H9 (cell line): ENCODE measurements at regions not wholly inside any gene's neighbourhood (a gene's known extent, or its start where the extent isn't known, plus 50 kb on each side); places are given as distances from the start of the nearest gene placed in this dataset.

Source experiments
- DNase-seq: peaks from one replicate; pipeline ENCODE4 v3.0.0-alpha.2; 2017
- H2AFZ ChIP-seq: one replicate; pipeline ENCODE4 v1.6.1; 2013; ENCODE audit warnings: mild to moderate bottlenecking, low read length, control low read depth, moderate library complexity
- H2AK5ac ChIP-seq: 2 replicates; pipeline ENCODE4 v1.6.1; 2013; ENCODE audit warnings: low read length, control low read depth, mixed read lengths; ENCODE audit not compliant: insufficient read length
- H2BK120ac ChIP-seq: one replicate; pipeline ENCODE4 v1.6.1; 2013; ENCODE audit warnings: low read depth, mild to moderate bottlenecking, low read length, control low read depth, inconsistent platforms; ENCODE audit not compliant: poor library complexity, severe bottlenecking
- H2BK12ac ChIP-seq: 2 replicates; pipeline ENCODE4 v1.6.1; 2013; ENCODE audit warnings: low read length, control low read depth, mixed read lengths, low read depth; ENCODE audit not compliant: insufficient read length
- H2BK15ac ChIP-seq: 2 replicates; pipeline ENCODE4 v1.6.1; 2013; ENCODE audit warnings: low read depth, low read length, control low read depth
- H2BK20ac ChIP-seq: one replicate; pipeline ENCODE4 v1.6.1; 2013; ENCODE audit warnings: low read depth, mild to moderate bottlenecking, low read length, control low read depth, inconsistent platforms; ENCODE audit not compliant: poor library complexity, severe bottlenecking
- H2BK5ac ChIP-seq: 2 replicates; pipeline ENCODE4 v1.6.1; 2013; ENCODE audit warnings: low read length, control low read depth, mixed read lengths; ENCODE audit not compliant: insufficient read length
- H3K14ac ChIP-seq: 2 replicates; pipeline ENCODE4 v1.6.1; 2013; ENCODE audit warnings: low read length, control low read depth; ENCODE audit not compliant: insufficient read depth
- H3K18ac ChIP-seq: 2 replicates; pipeline ENCODE4 v1.6.1; 2013; ENCODE audit warnings: low read depth, mild to moderate bottlenecking, mixed read lengths, low read length, control low read depth; ENCODE audit not compliant: insufficient read length
- H3K23ac ChIP-seq: 2 replicates; pipeline ENCODE4 v1.6.1; 2013; ENCODE audit warnings: low read length, control low read depth, mixed read lengths, low read depth; ENCODE audit not compliant: insufficient read length
- H3K23me2 ChIP-seq: 2 replicates; pipeline ENCODE4 v1.6.1; 2013; ENCODE audit warnings: low read depth, mild to moderate bottlenecking, mixed read lengths, low read length, control low read depth; ENCODE audit not compliant: insufficient read length, poor library complexity, severe bottlenecking
- H3K27ac ChIP-seq: 2 replicates; pipeline ENCODE4 v1.5.1; 2013; ENCODE audit warnings: low read length, control low read depth, mixed read lengths, low read depth; ENCODE audit not compliant: insufficient read length
- H3K27me3 ChIP-seq: 2 replicates; pipeline ENCODE4 v1.6.1; 2013; ENCODE audit warnings: low read length, control low read depth, inconsistent platforms; ENCODE audit not compliant: insufficient read depth
- H3K4ac ChIP-seq: 2 replicates; pipeline ENCODE4 v1.6.1; 2013; ENCODE audit warnings: low read depth, mild to moderate bottlenecking, control low read depth, inconsistent platforms, low read length, moderate library complexity
- H3K4me1 ChIP-seq: 2 replicates; pipeline ENCODE4 v1.6.1; 2013; ENCODE audit warnings: low read length, control low read depth, inconsistent platforms; ENCODE audit not compliant: insufficient read depth
- H3K4me2 ChIP-seq: 2 replicates; pipeline ENCODE4 v1.6.1; 2013; ENCODE audit warnings: low read length, control low read depth, mixed read lengths; ENCODE audit not compliant: insufficient read length, insufficient read depth
- H3K56ac ChIP-seq: 2 replicates; pipeline ENCODE4 v1.6.1; 2013; ENCODE audit warnings: low read depth, mild to moderate bottlenecking, mixed read lengths, low read length, control low read depth; ENCODE audit not compliant: insufficient read length
- H3K79me1 ChIP-seq: 2 replicates; pipeline ENCODE4 v1.6.1; 2013; ENCODE audit warnings: low read depth, mild to moderate bottlenecking, moderate library complexity, low read length, control low read depth, inconsistent platforms; ENCODE audit not compliant: insufficient read depth, poor library complexity, severe bottlenecking
- H3K79me2 ChIP-seq: 2 replicates; pipeline ENCODE4 v1.6.1; 2013; ENCODE audit warnings: low read length, control low read depth, inconsistent platforms; ENCODE audit not compliant: insufficient read depth
- H3K9ac ChIP-seq: 2 replicates; pipeline ENCODE4 v1.6.1; 2013; ENCODE audit warnings: low read length, control low read depth, mixed read lengths; ENCODE audit not compliant: insufficient read length; ENCODE audit errors: extremely low read depth
- H3K9me3 ChIP-seq: one replicate; pipeline ENCODE4 v1.6.1; 2013; ENCODE audit warnings: low read depth, low read length, inconsistent platforms; ENCODE audit not compliant: control insufficient read depth
- H3T11ph ChIP-seq: one replicate; pipeline ENCODE4 v1.6.1; 2013; ENCODE audit warnings: mild to moderate bottlenecking, low read length, control low read depth, inconsistent platforms
- H4K20me1 ChIP-seq: one replicate; pipeline ENCODE4 v1.6.1; 2013; ENCODE audit not compliant: control insufficient read depth, insufficient read length, insufficient read depth
- H4K5ac ChIP-seq: 2 replicates; pipeline ENCODE4 v1.6.1; 2013; ENCODE audit warnings: low read depth, mild to moderate bottlenecking, mixed read lengths, low read length, control low read depth; ENCODE audit not compliant: insufficient read length
- H4K8ac ChIP-seq: replicated peaks from 2 replicates; pipeline ENCODE4 v1.6.1; 2013; ENCODE audit warnings: low read length, control low read depth, mixed read lengths, low read depth; ENCODE audit not compliant: insufficient read length
- H4K91ac ChIP-seq: 2 replicates; pipeline ENCODE4 v1.6.1; 2013; ENCODE audit warnings: low read depth, mild to moderate bottlenecking, moderate library complexity, mixed read lengths, low read length, control low read depth; ENCODE audit not compliant: insufficient read length
- H3K27ac Mint-ChIP-seq, 3 experiments: 2 replicates in 2 of 3; 3 replicates in 1 of 3; pipeline ENCODE4 v1.8.0; 2020 to 2021; ENCODE audit warnings: mixed read lengths in 3 of 3, mild to moderate bottlenecking in 1 of 3, moderate library complexity in 1 of 3
- H3K27me3 Mint-ChIP-seq: 2 replicates; pipeline ENCODE4 v1.8.0; 2021; ENCODE audit warnings: low read depth, mild to moderate bottlenecking, moderate library complexity, mixed read lengths
- H3K36me3 Mint-ChIP-seq, 3 experiments: 2 replicates in 2 of 3; 3 replicates in 1 of 3; pipeline ENCODE4 v1.8.0; 2020 to 2021; ENCODE audit warnings: low read depth in 3 of 3, mixed read lengths in 3 of 3; ENCODE audit not compliant: insufficient read depth in 1 of 3
- H3K4me1 Mint-ChIP-seq, 2 experiments: 2 replicates each; pipeline ENCODE4 v1.8.0; 2020; ENCODE audit warnings: mixed read lengths in 2 of 2
- H3K4me3 Mint-ChIP-seq, 2 experiments: 2 replicates in 1 of 2; 3 replicates in 1 of 2; pipeline ENCODE4 v1.8.0; 2020 to 2021; ENCODE audit warnings: mild to moderate bottlenecking in 2 of 2, mixed read lengths in 2 of 2, moderate library complexity in 1 of 2
- H3K9me3 Mint-ChIP-seq, 2 experiments: 2 replicates in 1 of 2; 3 replicates in 1 of 2; pipeline ENCODE4 v1.8.0; 2020; ENCODE audit warnings: mild to moderate bottlenecking in 2 of 2, mixed read lengths in 2 of 2, moderate library complexity in 1 of 2
- CTCF ChIP-seq: fragments of 200-600 bp; sonication (generic); conservative IDR thresholded peaks from 3 replicates; pipeline ENCODE4 v1.8.0; 2021; ENCODE audit warnings: antibody characterized with exemption, mild to moderate bottlenecking
- WGBS: extraction: QIAGEN DNeasy Blood & Tissue Kit; methylation state at CpG from one replicate; pipeline ENCODE4 v1.1.7; 2013; ENCODE audit warnings: missing lambda C conversion rate, low lambda C conversion rate, mixed read lengths; ENCODE audit not compliant: insufficient read length; ENCODE audit errors: extremely low coverage; 5-methylcytosine and 5-hydroxymethylcytosine counted together

- no peak overlapping the region for H4K91ac ChIP-seq
- no peak for TF ChIP-seq CTCF
Measured at GRCh38 chr15:95269242-95270183, 1038.2 kb downstream of the MCTP2 start.

More at GRCh38 chr15:95269242-95270183, 1038.2 kb downstream of the MCTP2 start:
- no peaks in the 10 kb centered on the region for H3K27me3 ChIP-seq
- H3K9ac ChIP-seq: no peak overlapping the region
- no peak overlapping the region for H3K4ac ChIP-seq
- Mint-ChIP-seq H3K4me1 (no peaks in the 10 kb centered on the region), H3K36me3 (no peaks in the 10 kb centered on the region; a peak in 1 of 7 replicates), H3K27me3 (no peaks in the 10 kb centered on the region), H3K4me3 (no peak overlapping the region), H3K27ac (no peak overlapping the region), H3K9me3 (no peaks in the 10 kb centered on the region; a peak in 2 of 5 replicates)
- no peak overlapping the region for H3K27ac ChIP-seq
- no peak for DNase-seq
- no peak overlapping the region for H3K23ac ChIP-seq
- H3K23me2 ChIP-seq: no peaks in the 10 kb centered on the region
- H2BK120ac ChIP-seq: no peak overlapping the region
- no peaks in the 10 kb centered on the region for H3K4me1 ChIP-seq
- H3K9me3 ChIP-seq: no peaks in the 10 kb centered on the region
- H3K14ac ChIP-seq: no peak overlapping the region
- H4K5ac ChIP-seq: no peak overlapping the region
- H3T11ph ChIP-seq: no peak overlapping the region
- no peak overlapping the region for H2BK15ac ChIP-seq
- H3K79me2 ChIP-seq: no peaks in the 10 kb centered on the region
- no peak overlapping the region for H3K56ac ChIP-seq
- H3K79me1 ChIP-seq: no peaks in the 10 kb centered on the region
- no CpG with 5 or more reads among the region's 10 CpGs for WGBS
- no peak overlapping the region for H2BK12ac ChIP-seq
- H3K18ac ChIP-seq: no peak overlapping the region
- no peak overlapping the region for H4K8ac ChIP-seq
- no peak overlapping the region for H2AFZ ChIP-seq
- no peak overlapping the region for H3K4me2 ChIP-seq
- H2AK5ac ChIP-seq: no peak overlapping the region
- H4K20me1 ChIP-seq: no peaks in the 10 kb centered on the region
- H2BK5ac ChIP-seq: no peak overlapping the region
- no peak overlapping the region for H2BK20ac ChIP-seq
